NCI-H1105 (cell line): ENCODE measurements at regions not wholly inside any gene's neighbourhood (a gene's known extent, or its start where the extent isn't known, plus 50 kb on each side); places are given as distances from the start of the nearest gene placed in this dataset.

Experiments
- DNase-seq: peaks from one replicate; lab custom pipeline; 2025; lab: John Stamatoyannopoulos, UW

GRCh38 chr6:18963439-18963838 is 576.3 kb downstream of the RNF144B start:
- no peak for DNase-seq

GRCh38 chr6:18973251-18973650 is 586.1 kb downstream of the RNF144B start:
- no peak for DNase-seq

- no peak for DNase-seq
Measured at GRCh38 chr6:18976091-18976490, 588.9 kb downstream of the RNF144B start.

GRCh38 chr6:18976966-18977365 is 589.8 kb downstream of the RNF144B start:
- DNase-seq, result no peak

- peak; percentile 75 for DNase-seq
Measured at GRCh38 chr6:18978337-18979128, 591.4 kb downstream of the RNF144B start.

- DNase-seq, result no peak
Measured at GRCh38 chr6:18985061-18985460, 597.9 kb downstream of the RNF144B start.

- no peak for DNase-seq
Measured at GRCh38 chr6:18985996-18986395, 598.8 kb downstream of the RNF144B start.

- no peak for DNase-seq
Measured at GRCh38 chr6:18988636-18989035, 601.5 kb downstream of the RNF144B start.

- peak; percentile 86 for DNase-seq
Measured at GRCh38 chr6:18990059-18990978, 603.2 kb downstream of the RNF144B start.

- DNase-seq, result no peak
Measured at GRCh38 chr6:18997375-18997826, 610.3 kb downstream of the RNF144B start.

GRCh38 chr6:19002976-19003560 is 615.9 kb downstream of the RNF144B start:
- no peak for DNase-seq

GRCh38 chr6:19004176-19004575 is 617.0 kb downstream of the RNF144B start:
- no peak for DNase-seq

GRCh38 chr6:19009769-19010168 is 622.6 kb downstream of the RNF144B start:
- DNase-seq, result no peak

- no peak for DNase-seq
Measured at GRCh38 chr6:19013026-19013705, 626.0 kb downstream of the RNF144B start.

- peak; percentile 49 for DNase-seq
Measured at GRCh38 chr6:19024737-19025136, 637.6 kb downstream of the RNF144B start.

- DNase-seq, result no peak
Measured at GRCh38 chr6:19028201-19028600, 641.1 kb downstream of the RNF144B start.

- no peak for DNase-seq
Measured at GRCh38 chr6:19032591-19033295, 645.6 kb downstream of the RNF144B start.

- no peak for DNase-seq
Measured at GRCh38 chr6:19033683-19034082, 646.5 kb downstream of the RNF144B start.

GRCh38 chr6:19034986-19035385 is 647.8 kb downstream of the RNF144B start:
- no peak for DNase-seq

GRCh38 chr6:19035461-19036195 is 648.5 kb downstream of the RNF144B start:
- no peak for DNase-seq

GRCh38 chr6:19036196-19036555 is 649.0 kb downstream of the RNF144B start:
- DNase-seq, result no peak
